Mucosa of descending colon (tissue), 3 donors: ENCODE measurements at regions not wholly inside any gene's neighbourhood (a gene's known extent, or its start where the extent isn't known, plus 50 kb on each side); places are given as distances from the start of the nearest gene placed in this dataset.

Experiments
- ATAC-seq: fragments of 200-7000 bp; cut with Tn5 transposase; one replicate; pipeline ENCODE4 v1.9.1; 2020; ENCODE audit warnings: mild to moderate bottlenecking, moderate library complexity
- DNase-seq, 3 donors: peaks; one replicate each; pipeline ENCODE4 v3.0.0-alpha.2; 2020
- H3K36me3 ChIP-seq: fragments of 200-600 bp; one replicate; pipeline ENCODE4 v1.8.0; 2021; ENCODE audit warnings: low read depth, mild to moderate bottlenecking
- H3K4me1 ChIP-seq: fragments of 200-600 bp; one replicate; pipeline ENCODE4 v1.8.0; 2021; ENCODE audit warnings: low read depth, mild to moderate bottlenecking
- H3K4me3 ChIP-seq: fragments of 200-600 bp; one replicate; pipeline ENCODE4 v1.8.0; 2021; ENCODE audit warnings: mild to moderate bottlenecking
- H3K9me3 ChIP-seq: fragments of 200-600 bp; one replicate; pipeline ENCODE4 v1.8.0; 2021; ENCODE audit warnings: mild to moderate bottlenecking
- CTCF ChIP-seq: fragments of 200-600 bp; IDR thresholded peaks from one replicate; pipeline ENCODE4 v1.8.0; 2022; ENCODE audit warnings: antibody characterized with exemption, mild to moderate bottlenecking
- intact Hi-C, 2 donors: fragments of 100-400 bp; cut with DNase I in 1 of 2; cut with micrococcal nuclease in 1 of 2; formaldehyde crosslinking; loops; one replicate each; pipeline versions ENCODE4 v1.11.0 to v1.11.1; 2022; cut with DNase I, micrococcal nuclease
- donor health status: DM: no; HTN: no; CAD: no; lungs with moderate emphysema.
- donor health status: DM: no; HTN: no; CAD: no.
- donor health status: DM: no; HTN: yes; CAD: no.

DNA sequence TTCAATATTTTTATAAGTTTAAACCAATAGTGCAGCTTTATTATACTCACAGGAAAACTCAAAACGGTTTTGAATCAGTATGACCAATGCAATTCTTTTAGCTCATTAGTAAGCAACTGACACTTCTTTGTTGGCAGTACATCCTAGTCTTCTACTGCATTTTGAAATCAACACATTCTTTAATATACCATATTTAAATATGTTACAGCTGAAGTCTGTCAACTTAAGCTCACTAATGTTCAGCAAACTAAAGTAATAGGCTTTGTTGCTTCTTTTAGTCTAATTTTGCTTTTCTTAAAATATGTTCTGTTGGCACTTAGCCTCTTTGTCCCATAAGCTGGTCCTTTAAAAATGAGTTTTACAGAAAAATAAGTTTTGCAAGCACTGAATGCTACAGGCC is 55.4 kb upstream of the CCBE1 start:
- intact Hi-C loops: no loop called here
- no peak for TF ChIP-seq CTCF
- DNase-seq (no peak), ATAC-seq (no peak)
- no peaks in the 10 kb centered on the region for H3K4me1 ChIP-seq
- no peaks in the 10 kb centered on the region for H3K36me3 ChIP-seq
- no peaks in the 10 kb centered on the region for H3K9me3 ChIP-seq
- H3K4me3 ChIP-seq: no peak overlapping the region

GRCh38 chr18:59751186-59751585 is 54.0 kb upstream of the CCBE1 start:
- ATAC-seq: no peak
- intact Hi-C loops: no loop called here
- Histone ChIP-seq H3K4me3 (no peak overlapping the region), H3K9me3 (no peaks in the 10 kb centered on the region), H3K4me1 (no peaks in the 10 kb centered on the region), H3K36me3 (no peaks in the 10 kb centered on the region)
- no peak for DNase-seq
- TF ChIP-seq CTCF: no peak

DNA sequence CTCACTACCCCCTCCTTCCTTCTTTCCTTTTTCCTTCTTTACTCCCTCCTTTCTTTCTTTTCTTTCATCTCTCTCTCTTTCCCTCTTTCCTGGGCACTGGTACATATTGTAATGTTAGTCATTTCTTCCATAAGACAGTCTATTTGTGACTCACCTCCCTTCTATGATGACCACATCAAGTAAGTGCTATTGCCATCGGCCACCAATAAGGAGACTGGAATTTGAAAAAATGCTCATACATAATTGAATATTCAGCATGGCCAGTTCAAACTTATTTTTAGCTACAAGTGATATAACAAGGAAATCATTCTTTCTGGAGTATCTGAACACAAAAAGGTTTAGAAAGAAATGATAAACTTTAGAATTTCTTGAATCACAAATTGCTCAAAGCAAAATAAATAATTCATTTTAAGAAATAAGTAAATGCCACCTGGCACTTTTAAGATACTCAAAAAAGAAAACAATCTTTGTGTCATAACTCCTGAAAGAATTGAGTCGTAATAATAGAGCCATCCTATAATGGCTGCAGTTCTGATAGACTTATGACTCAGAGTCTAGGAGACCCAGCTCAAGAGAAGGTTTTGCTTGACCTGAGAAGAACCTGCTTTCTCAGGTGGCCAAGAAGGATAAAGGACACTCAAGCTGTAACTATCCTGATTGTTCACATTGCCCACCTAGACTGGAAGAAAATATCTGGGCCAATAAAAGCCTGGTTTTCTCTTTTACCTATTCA is 51.6 kb upstream of the CCBE1 start:
- ATAC-seq (no peak), DNase-seq (no peak)
- no peaks in the 10 kb centered on the region for H3K36me3 ChIP-seq
- no peak overlapping the region for H3K4me3 ChIP-seq
- intact Hi-C loops: no loop called here
- no peaks in the 10 kb centered on the region for H3K4me1 ChIP-seq
- no peak for TF ChIP-seq CTCF
- no peaks in the 10 kb centered on the region for H3K9me3 ChIP-seq
